Esophagus muscularis mucosa (tissue), 4 donors: ENCODE measurements at regions not wholly inside any gene's neighbourhood (a gene's known extent, or its start where the extent isn't known, plus 50 kb on each side); places are given as distances from the start of the nearest gene placed in this dataset.

Experiments used
- DNase-seq: peaks from one replicate; pipeline ENCODE4 v3.0.0-alpha.2; 2017; ENCODE audit errors: extremely low spot score
- H3K27ac ChIP-seq, 4 donors: fragments of 200-600 bp; sonication (generic); replicated peaks in 1 of 4; 1 replicate in 3 of 4; 2 replicates in 1 of 4; pipeline ENCODE4 v1.5.1; 2016 to 2019; ENCODE audit warnings: mild to moderate bottlenecking in 1 of 4
- H3K27me3 ChIP-seq, 4 donors: fragments of 200-600 bp; sonication (generic); one replicate each; pipeline versions ENCODE4 v1.5.1 to v1.6.0; 2016 to 2019
- H3K36me3 ChIP-seq, 4 donors: fragments of 200-600 bp; sonication (generic); one replicate each; pipeline ENCODE4 v1.5.1; 2016 to 2019
- H3K4me1 ChIP-seq, 4 donors: fragments of 200-600 bp; sonication (generic); one replicate each; pipeline ENCODE4 v1.5.1; 2016 to 2019
- H3K4me3 ChIP-seq, 4 donors: fragments of 200-600 bp; sonication (generic); 1 replicate in 2 of 4; 2 replicates in 2 of 4; pipeline ENCODE4 v1.5.1; 2016 to 2019; ENCODE audit warnings: mild to moderate bottlenecking in 4 of 4, moderate library complexity in 1 of 4
- H3K9me3 ChIP-seq, 4 donors: fragments of 200-600 bp; sonication (generic); 1 replicate in 3 of 4; 2 replicates in 1 of 4; pipeline ENCODE4 v1.5.1; 2016 to 2019
- CTCF ChIP-seq, 3 experiments: fragments of 200-600 bp in 2 of 3; fragments of 450-650 bp in 1 of 3; sonication (generic) in 2 of 3; IDR thresholded peaks; one replicate each; pipeline ENCODE4 v1.5.1; 2017 to 2019; ENCODE audit warnings: antibody characterized with exemption in 3 of 3, mild to moderate bottlenecking in 2 of 3, moderate library complexity in 1 of 3
- EP300 ChIP-seq: sonication (generic); formaldehyde crosslinking; IDR thresholded peaks from one replicate; pipeline ENCODE4 v1.6.1; 2017; ENCODE audit warnings: antibody characterized with exemption
- POLR2A ChIP-seq: fragments of 450-650 bp; IDR thresholded peaks from one replicate; pipeline ENCODE4 v1.6.1; 2017; ENCODE audit warnings: antibody characterized with exemption, moderate library complexity, mild to moderate bottlenecking, low read depth
- POLR2AphosphoS5 ChIP-seq, 2 donors: sonication (generic); formaldehyde crosslinking; IDR thresholded peaks; one replicate each; pipeline ENCODE4 v1.6.1; 2017; ENCODE audit warnings: antibody characterized with exemption in 2 of 2
- WGBS: methylation state at CpG from one replicate; pipeline ENCODE4 v1.1.5; 2018; 5-methylcytosine and 5-hydroxymethylcytosine counted together
- intact Hi-C: fragments of 100-400 bp; cut with DNase I; formaldehyde crosslinking; loops from one replicate; pipeline ENCODE4 v1.15.1; 2023

GRCh38 chr7:131976411-131976810 is 420.0 kb upstream of the PODXL start:
- Histone ChIP-seq H3K4me3 (no peak overlapping the region), H3K36me3 (no peaks in the 10 kb centered on the region), H3K27ac (no peak overlapping the region), H3K4me1 (no peaks in the 10 kb centered on the region), H3K27me3 (no peaks in the 10 kb centered on the region), H3K9me3 (no peaks in the 10 kb centered on the region)
- TF ChIP-seq POLR2AphosphoS5 (IDR thresholded peaks at IDR 0.05): no peak
- TF ChIP-seq EP300: no peak
- TF ChIP-seq POLR2A: no peak
- TF ChIP-seq CTCF (IDR thresholded peaks at IDR 0.05): no peak
- WGBS: 91% methylated on average over 3 of the region's 3 CpGs
- no peak for DNase-seq
- intact Hi-C loops: no loop called here

GRCh38 chr7:131974671-131975070 is 418.2 kb upstream of the PODXL start:
- no peak for DNase-seq
- intact Hi-C loops: no loop called here
- H3K36me3 ChIP-seq: no peaks in the 10 kb centered on the region
- H3K27ac ChIP-seq: no peak overlapping the region
- TF ChIP-seq CTCF (IDR thresholded peaks at IDR 0.05) (no peak), POLR2AphosphoS5 (IDR thresholded peaks at IDR 0.05) (no peak), EP300 (no peak), POLR2A (no peak)
- H3K27me3 ChIP-seq: no peaks in the 10 kb centered on the region
- no peaks in the 10 kb centered on the region for H3K4me1 ChIP-seq
- 64% methylated on average over 2 of the region's 2 CpGs for WGBS
- H3K9me3 ChIP-seq: no peaks in the 10 kb centered on the region
- no peak overlapping the region for H3K4me3 ChIP-seq

- intact Hi-C loops: no loop called here
- TF ChIP-seq EP300: no peak
- no peak for TF ChIP-seq POLR2AphosphoS5 (IDR thresholded peaks at IDR 0.05)
- TF ChIP-seq POLR2A: no peak
- no peak for TF ChIP-seq CTCF (IDR thresholded peaks at IDR 0.05)
- Histone ChIP-seq H3K9me3 (no peaks in the 10 kb centered on the region), H3K27ac (no peak overlapping the region), H3K36me3 (no peaks in the 10 kb centered on the region), H3K4me1 (peaks cover 0 to 4% (median 1%) of the 10 kb centered on the region in 4 donors), H3K4me3 (no peak overlapping the region), H3K27me3 (no peaks in the 10 kb centered on the region)
- WGBS: 77% methylated on average over 2 of the region's 2 CpGs
- no peak for DNase-seq
These were observed 415.8 kb upstream of the PODXL start for GRCh38 chr7:131972251-131972650.

- TF ChIP-seq POLR2A (no peak), EP300 (no peak), CTCF (IDR thresholded peaks at IDR 0.05) (no peak), POLR2AphosphoS5 (IDR thresholded peaks at IDR 0.05) (no peak)
- Histone ChIP-seq H3K27ac (no peak overlapping the region), H3K9me3 (no peaks in the 10 kb centered on the region), H3K4me1 (peaks cover 0 to 5% (median 2%) of the 10 kb centered on the region in 4 donors), H3K27me3 (no peaks in the 10 kb centered on the region), H3K36me3 (no peaks in the 10 kb centered on the region), H3K4me3 (no peak overlapping the region)
- DNase-seq: no peak
- 86% methylated on average over 4 of the region's 4 CpGs for WGBS
- intact Hi-C loops: no loop called here
These were observed 414.2 kb upstream of the PODXL start for GRCh38 chr7:131970602-131971001.

GRCh38 chr7:131969560-131969959 is 413.1 kb upstream of the PODXL start:
- no peak for DNase-seq
- Histone ChIP-seq H3K27me3 (no peaks in the 10 kb centered on the region), H3K9me3 (no peaks in the 10 kb centered on the region), H3K27ac (no peak overlapping the region), H3K36me3 (no peaks in the 10 kb centered on the region), H3K4me1 (peaks cover 0 to 5% (median 2%) of the 10 kb centered on the region in 4 donors), H3K4me3 (no peak overlapping the region)
- intact Hi-C loops: no loop called here
- 96% methylated on average over 4 of the region's 4 CpGs for WGBS
- TF ChIP-seq POLR2AphosphoS5 (IDR thresholded peaks at IDR 0.05) (no peak), POLR2A (no peak), EP300 (no peak), CTCF (IDR thresholded peaks at IDR 0.05) (no peak)
